Fibroblast of lung (primary cell): ENCODE measurements at regions not wholly inside any gene's neighbourhood (a gene's known extent, or its start where the extent isn't known, plus 50 kb on each side); places are given as distances from the start of the nearest gene placed in this dataset.

Source experiments
- EZH2 ChIP-seq: IDR thresholded peaks from 2 replicates; pipeline ENCODE4 v1.5.1; 2012; ENCODE audit warnings: low read length, control low read depth, mild to moderate bottlenecking; ENCODE audit errors: missing control alignments
- TF ChIP-seq, protein P1 (sequence below), 2 donors: IDR thresholded peaks in 1 of 2; conservative IDR thresholded peaks in 1 of 2; 1 replicate in 1 of 2; 2 replicates in 1 of 2; pipeline ENCODE4 v1.5.1; 2011 to 2012; ENCODE audit warnings: low read length in 2 of 2, control low read depth in 1 of 2, inconsistent platforms in 1 of 2, low read depth in 1 of 2, mild to moderate bottlenecking in 1 of 2

- TF ChIP-seq, protein P1, sequence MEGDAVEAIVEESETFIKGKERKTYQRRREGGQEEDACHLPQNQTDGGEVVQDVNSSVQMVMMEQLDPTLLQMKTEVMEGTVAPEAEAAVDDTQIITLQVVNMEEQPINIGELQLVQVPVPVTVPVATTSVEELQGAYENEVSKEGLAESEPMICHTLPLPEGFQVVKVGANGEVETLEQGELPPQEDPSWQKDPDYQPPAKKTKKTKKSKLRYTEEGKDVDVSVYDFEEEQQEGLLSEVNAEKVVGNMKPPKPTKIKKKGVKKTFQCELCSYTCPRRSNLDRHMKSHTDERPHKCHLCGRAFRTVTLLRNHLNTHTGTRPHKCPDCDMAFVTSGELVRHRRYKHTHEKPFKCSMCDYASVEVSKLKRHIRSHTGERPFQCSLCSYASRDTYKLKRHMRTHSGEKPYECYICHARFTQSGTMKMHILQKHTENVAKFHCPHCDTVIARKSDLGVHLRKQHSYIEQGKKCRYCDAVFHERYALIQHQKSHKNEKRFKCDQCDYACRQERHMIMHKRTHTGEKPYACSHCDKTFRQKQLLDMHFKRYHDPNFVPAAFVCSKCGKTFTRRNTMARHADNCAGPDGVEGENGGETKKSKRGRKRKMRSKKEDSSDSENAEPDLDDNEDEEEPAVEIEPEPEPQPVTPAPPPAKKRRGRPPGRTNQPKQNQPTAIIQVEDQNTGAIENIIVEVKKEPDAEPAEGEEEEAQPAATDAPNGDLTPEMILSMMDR (conservative IDR thresholded peaks at IDR 0.05 in 1 of 2, IDR thresholded peaks at IDR 0.05 in 1 of 2; ENCODE audit: low read depth in 1 of 2, low read length in 2 of 2) = no peak
- no peak for TF ChIP-seq EZH2
Observed at GRCh38 chr20:47441774-47442150, 59.9 kb upstream of the NCOA3 start.
